CD8-positive, alpha-beta memory T cell (primary cell): ENCODE measurements at regions not wholly inside any gene's neighbourhood (a gene's known extent, or its start where the extent isn't known, plus 50 kb on each side); places are given as distances from the start of the nearest gene placed in this dataset.

Experiments
- CTCF ChIA-PET: fragments of 350-600 bp; sonication (Branson Sonifier 250); formaldehyde crosslinking; loops from one replicate; lab custom pipeline; 2021; ENCODE audit warnings: antibody characterized with exemption; lab: Charles Lee
- POLR2A ChIA-PET: fragments of 350-600 bp; sonication (Branson Sonifier 250); formaldehyde crosslinking; loops from one replicate; lab custom pipeline; 2021; ENCODE audit warnings: antibody characterized with exemption; lab: Charles Lee
- DNase-seq, 5 donors: peaks; one replicate each; pipeline versions ENCODE4 v3.0.0 to v3.0.0-alpha.2; 2020 to 2022; ENCODE audit warnings: mixed read lengths in 1 of 5
- H3K27ac ChIP-seq: one replicate; pipeline ENCODE4 v1.7.0; 2013; ENCODE audit warnings: low read depth, mild to moderate bottlenecking, low read length, moderate library complexity
- H3K27me3 ChIP-seq: 2 replicates; pipeline ENCODE4 v1.7.0; 2013; ENCODE audit warnings: low read length, mild to moderate bottlenecking; ENCODE audit not compliant: insufficient read depth, poor library complexity, severe bottlenecking
- H3K36me3 ChIP-seq: 2 replicates; pipeline ENCODE4 v1.7.0; 2013; ENCODE audit warnings: mild to moderate bottlenecking, low read length, moderate library complexity; ENCODE audit not compliant: insufficient read depth
- H3K4me1 ChIP-seq: 2 replicates; pipeline ENCODE4 v1.7.0; 2013; ENCODE audit warnings: mild to moderate bottlenecking, low read length, moderate library complexity; ENCODE audit not compliant: insufficient read depth
- H3K4me3 ChIP-seq: 2 replicates; pipeline ENCODE4 v1.7.0; 2013; ENCODE audit warnings: mild to moderate bottlenecking, low read length
- H3K9me3 ChIP-seq: 2 replicates; pipeline ENCODE4 v1.7.0; 2013; ENCODE audit warnings: mild to moderate bottlenecking, low read length
- H3K27ac Mint-ChIP-seq, 8 donors: one replicate each; pipeline ENCODE4 v1.8.0; 2020 to 2021; ENCODE audit warnings: mixed read lengths in 8 of 8, mild to moderate bottlenecking in 6 of 8, inconsistent platforms in 3 of 8, moderate library complexity in 3 of 8
- H3K27me3 Mint-ChIP-seq, 2 donors: one replicate each; pipeline ENCODE4 v1.8.0; 2020 to 2021; ENCODE audit warnings: mixed read lengths in 2 of 2, mild to moderate bottlenecking in 1 of 2, moderate library complexity in 1 of 2
- H3K36me3 Mint-ChIP-seq, 3 donors: one replicate each; pipeline ENCODE4 v1.8.0; 2020 to 2021; ENCODE audit warnings: mixed read lengths in 3 of 3, inconsistent platforms in 1 of 3, mild to moderate bottlenecking in 1 of 3
- H3K4me1 Mint-ChIP-seq, 3 donors: one replicate each; pipeline ENCODE4 v1.8.0; 2020 to 2021; ENCODE audit warnings: mixed read lengths in 3 of 3, inconsistent platforms in 1 of 3, mild to moderate bottlenecking in 1 of 3
- H3K4me3 Mint-ChIP-seq, 7 donors: one replicate each; pipeline ENCODE4 v1.8.0; 2020 to 2021; ENCODE audit warnings: mixed read lengths in 7 of 7, mild to moderate bottlenecking in 6 of 7, moderate library complexity in 4 of 7, inconsistent platforms in 2 of 7
- H3K9me3 Mint-ChIP-seq, 5 donors: one replicate each; pipeline ENCODE4 v1.8.0; 2020 to 2022; ENCODE audit warnings: mixed read lengths in 5 of 5, mild to moderate bottlenecking in 3 of 5, moderate library complexity in 2 of 5, inconsistent platforms in 1 of 5

GRCh38 chr9:1320607-1321195 lies 270.5 kb downstream of the DMRT2 start:
- H3K36me3 ChIP-seq, result no peaks in the 10 kb centered on the region
- Mint-ChIP-seq H3K36me3 (no peaks in the 10 kb centered on the region), H3K9me3 (peaks cover 0 to 4% (median 2%) of the 10 kb centered on the region in 5 donors), H3K4me1 (no peaks in the 10 kb centered on the region), H3K27ac (no peak overlapping the region), H3K4me3 (no peak overlapping the region), H3K27me3 (no peaks in the 10 kb centered on the region)
- CTCF ChIA-PET, result no interaction called here
- no peak overlapping the region for H3K4me3 ChIP-seq
- H3K4me1 ChIP-seq, result no peaks in the 10 kb centered on the region
- H3K9me3 ChIP-seq, result no peaks in the 10 kb centered on the region
- no peak overlapping the region for H3K27ac ChIP-seq
- POLR2A ChIA-PET, result no interaction called here
- no peaks in the 10 kb centered on the region for H3K27me3 ChIP-seq
- DNase-seq, result no peak

GRCh38 chr9:1327467-1327866 lies 277.3 kb downstream of the DMRT2 start:
- no peak overlapping the region for H3K4me3 ChIP-seq
- CTCF ChIA-PET, result no interaction called here
- H3K27me3 ChIP-seq, result no peaks in the 10 kb centered on the region
- no peak overlapping the region for H3K27ac ChIP-seq
- H3K9me3 ChIP-seq, result no peaks in the 10 kb centered on the region
- Mint-ChIP-seq H3K27me3 (peaks cover 0 to 4% of the 10 kb centered on the region in 2 donors), H3K4me1 (no peaks in the 10 kb centered on the region), H3K4me3 (no peak overlapping the region), H3K27ac (no peak overlapping the region), H3K9me3 (no peaks in the 10 kb centered on the region), H3K36me3 (no peaks in the 10 kb centered on the region)
- H3K4me1 ChIP-seq, result no peaks in the 10 kb centered on the region
- POLR2A ChIA-PET, result no interaction called here
- no peaks in the 10 kb centered on the region for H3K36me3 ChIP-seq
- no peak for DNase-seq

GRCh38 chr9:1328341-1328740 lies 278.2 kb downstream of the DMRT2 start:
- no peaks in the 10 kb centered on the region for H3K9me3 Mint-ChIP-seq
- H3K4me1 Mint-ChIP-seq, result no peaks in the 10 kb centered on the region
- no peak overlapping the region for H3K4me3 Mint-ChIP-seq
- H3K36me3 Mint-ChIP-seq, result no peaks in the 10 kb centered on the region
- peaks cover 0 to 4% of the 10 kb centered on the region in 2 donors for H3K27me3 Mint-ChIP-seq
- Histone ChIP-seq H3K27ac (no peak overlapping the region), H3K27me3 (no peaks in the 10 kb centered on the region), H3K9me3 (no peaks in the 10 kb centered on the region), H3K4me1 (no peaks in the 10 kb centered on the region), H3K4me3 (no peak overlapping the region), H3K36me3 (no peaks in the 10 kb centered on the region)
- POLR2A ChIA-PET, result no interaction called here
- H3K27ac Mint-ChIP-seq, result no peak overlapping the region
- CTCF ChIA-PET, result no interaction called here
- DNase-seq, result no peak

GRCh38 chr9:1331546-1332038 lies 281.4 kb downstream of the DMRT2 start:
- Mint-ChIP-seq H3K27me3 (peaks cover 0 to 1% of the 10 kb centered on the region in 2 donors), H3K4me3 (no peak overlapping the region), H3K4me1 (no peaks in the 10 kb centered on the region), H3K36me3 (no peaks in the 10 kb centered on the region), H3K9me3 (no peaks in the 10 kb centered on the region), H3K27ac (no peak overlapping the region)
- CTCF ChIA-PET, result no interaction called here
- H3K27ac ChIP-seq, result no peak overlapping the region
- DNase-seq, result no peak
- no peaks in the 10 kb centered on the region for H3K9me3 ChIP-seq
- POLR2A ChIA-PET, result no interaction called here
- H3K27me3 ChIP-seq, result no peaks in the 10 kb centered on the region
- H3K4me1 ChIP-seq, result no peaks in the 10 kb centered on the region
- H3K4me3 ChIP-seq, result no peak overlapping the region
- H3K36me3 ChIP-seq, result no peaks in the 10 kb centered on the region

- Histone ChIP-seq H3K27ac (no peak overlapping the region), H3K4me3 (no peak overlapping the region), H3K4me1 (no peaks in the 10 kb centered on the region), H3K36me3 (no peaks in the 10 kb centered on the region), H3K27me3 (no peaks in the 10 kb centered on the region), H3K9me3 (no peaks in the 10 kb centered on the region)
- Mint-ChIP-seq H3K4me3 (no peak overlapping the region), H3K36me3 (no peaks in the 10 kb centered on the region), H3K4me1 (no peaks in the 10 kb centered on the region), H3K9me3 (no peaks in the 10 kb centered on the region), H3K27me3 (peaks cover 0 to 1% of the 10 kb centered on the region in 2 donors), H3K27ac (no peak overlapping the region)
- ChIA-PET POLR2A (no interaction called here), CTCF (no interaction called here)
- DNase-seq, result no peak
Observed at GRCh38 chr9:1332156-1332555, 282.0 kb downstream of the DMRT2 start.

GRCh38 chr9:1335174-1335573 lies 285.0 kb downstream of the DMRT2 start:
- H3K27me3 ChIP-seq, result no peaks in the 10 kb centered on the region
- H3K27me3 Mint-ChIP-seq, result peaks cover 0 to 2% of the 10 kb centered on the region in 2 donors
- peaks cover 0 to 5% (median 0%) of the 10 kb centered on the region in 5 donors for H3K9me3 Mint-ChIP-seq
- H3K27ac Mint-ChIP-seq, result no peak overlapping the region
- H3K27ac ChIP-seq, result no peak overlapping the region
- H3K36me3 ChIP-seq, result no peaks in the 10 kb centered on the region
- DNase-seq, result no peak
- no peak overlapping the region for H3K4me3 Mint-ChIP-seq
- POLR2A ChIA-PET, result no interaction called here
- no peak overlapping the region for H3K4me3 ChIP-seq
- no peaks in the 10 kb centered on the region for H3K9me3 ChIP-seq
- no peaks in the 10 kb centered on the region for H3K36me3 Mint-ChIP-seq
- CTCF ChIA-PET, result no interaction called here
- H3K4me1 Mint-ChIP-seq, result no peaks in the 10 kb centered on the region
- H3K4me1 ChIP-seq, result no peaks in the 10 kb centered on the region

GRCh38 chr9:1337169-1337568 lies 287.0 kb downstream of the DMRT2 start:
- H3K36me3 Mint-ChIP-seq, result no peaks in the 10 kb centered on the region
- H3K27me3 Mint-ChIP-seq, result peaks cover 0 to 5% of the 10 kb centered on the region in 2 donors
- POLR2A ChIA-PET, result no interaction called here
- H3K4me1 Mint-ChIP-seq, result no peaks in the 10 kb centered on the region
- CTCF ChIA-PET, result no interaction called here
- Histone ChIP-seq H3K36me3 (no peaks in the 10 kb centered on the region), H3K27ac (no peak overlapping the region), H3K27me3 (no peaks in the 10 kb centered on the region), H3K4me3 (no peak overlapping the region), H3K4me1 (no peaks in the 10 kb centered on the region), H3K9me3 (no peaks in the 10 kb centered on the region)
- no peak overlapping the region for H3K4me3 Mint-ChIP-seq
- H3K9me3 Mint-ChIP-seq, result peaks cover 0 to 5% (median 0%) of the 10 kb centered on the region in 5 donors
- DNase-seq, result no peak
- no peak overlapping the region for H3K27ac Mint-ChIP-seq

GRCh38 chr9:1340390-1340789 lies 290.2 kb downstream of the DMRT2 start:
- peaks cover 4 to 5% of the 10 kb centered on the region in 2 donors for H3K27me3 Mint-ChIP-seq
- ChIA-PET POLR2A (no interaction called here), CTCF (no interaction called here)
- H3K27me3 ChIP-seq, result no peaks in the 10 kb centered on the region
- H3K27ac ChIP-seq, result no peak overlapping the region
- no peaks in the 10 kb centered on the region for H3K4me1 ChIP-seq
- H3K4me3 ChIP-seq, result no peak overlapping the region
- H3K9me3 Mint-ChIP-seq, result peaks cover 0 to 7% (median 0%) of the 10 kb centered on the region in 5 donors
- H3K36me3 ChIP-seq, result no peaks in the 10 kb centered on the region
- no peak overlapping the region for H3K4me3 Mint-ChIP-seq
- H3K27ac Mint-ChIP-seq, result no peak overlapping the region
- DNase-seq, result no peak
- no peaks in the 10 kb centered on the region for H3K9me3 ChIP-seq
- H3K4me1 Mint-ChIP-seq, result no peaks in the 10 kb centered on the region
- H3K36me3 Mint-ChIP-seq, result no peaks in the 10 kb centered on the region
